ENCODE measurements at regions not wholly inside any gene's neighbourhood (a gene's known extent, or its start where the extent isn't known, plus 50 kb on each side); places are given as distances from the start of the nearest gene placed in this dataset.

DNA sequence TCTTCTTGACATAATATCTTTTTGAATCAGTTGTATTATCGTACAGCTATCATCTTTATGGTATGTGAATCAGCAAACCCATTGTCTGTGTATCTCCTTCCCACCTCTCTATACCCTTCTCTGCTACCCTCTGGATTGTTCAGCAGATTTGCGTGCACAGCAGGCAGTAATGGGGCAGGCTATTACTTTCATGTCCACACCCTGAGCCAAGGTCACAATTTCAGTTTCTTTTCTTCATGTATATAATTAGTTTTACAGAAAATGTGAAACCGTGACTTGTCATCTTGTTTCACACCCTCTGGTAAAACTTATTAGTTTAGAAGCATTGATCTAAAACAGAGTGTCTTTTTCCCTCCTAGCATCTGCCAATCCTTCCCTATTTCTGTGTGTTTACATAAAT, 770.4 kb upstream of the SEMA6D start:
- TF ChIP-seq, protein P1, sequence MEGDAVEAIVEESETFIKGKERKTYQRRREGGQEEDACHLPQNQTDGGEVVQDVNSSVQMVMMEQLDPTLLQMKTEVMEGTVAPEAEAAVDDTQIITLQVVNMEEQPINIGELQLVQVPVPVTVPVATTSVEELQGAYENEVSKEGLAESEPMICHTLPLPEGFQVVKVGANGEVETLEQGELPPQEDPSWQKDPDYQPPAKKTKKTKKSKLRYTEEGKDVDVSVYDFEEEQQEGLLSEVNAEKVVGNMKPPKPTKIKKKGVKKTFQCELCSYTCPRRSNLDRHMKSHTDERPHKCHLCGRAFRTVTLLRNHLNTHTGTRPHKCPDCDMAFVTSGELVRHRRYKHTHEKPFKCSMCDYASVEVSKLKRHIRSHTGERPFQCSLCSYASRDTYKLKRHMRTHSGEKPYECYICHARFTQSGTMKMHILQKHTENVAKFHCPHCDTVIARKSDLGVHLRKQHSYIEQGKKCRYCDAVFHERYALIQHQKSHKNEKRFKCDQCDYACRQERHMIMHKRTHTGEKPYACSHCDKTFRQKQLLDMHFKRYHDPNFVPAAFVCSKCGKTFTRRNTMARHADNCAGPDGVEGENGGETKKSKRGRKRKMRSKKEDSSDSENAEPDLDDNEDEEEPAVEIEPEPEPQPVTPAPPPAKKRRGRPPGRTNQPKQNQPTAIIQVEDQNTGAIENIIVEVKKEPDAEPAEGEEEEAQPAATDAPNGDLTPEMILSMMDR (IDR thresholded peaks at IDR 0.05), result no peak
- no peak for TF ChIP-seq POLR2A (IDR thresholded peaks at IDR 0.05)

Data from thyroid gland (tissue), 4 donors.